A549 (cell line): ENCODE measurements at regions not wholly inside any gene's neighbourhood (a gene's known extent, or its start where the extent isn't known, plus 50 kb on each side); places are given as distances from the start of the nearest gene placed in this dataset.

ENCODE experiments used
- CTCF ChIP-seq: fragments of >200 bp; sonication (Bioruptor Twin); formaldehyde crosslinking; IDR thresholded peaks from 3 replicates; pipeline ENCODE4 v1.5.1; 2016
- FOSB ChIP-seq: fragments of 250-450 bp; sonication (Bioruptor Pico); IDR thresholded peaks from 2 replicates; pipeline ENCODE4 v1.5.0; 2020; ENCODE audit warnings: mild to moderate bottlenecking, moderate library complexity
- KDM1A ChIP-seq: fragments of 200-600 bp; sonication (generic); IDR thresholded peaks from 2 replicates; pipeline ENCODE4 v1.6.1; 2016; ENCODE audit warnings: low read depth, mild to moderate bottlenecking
- POLR2A ChIP-seq: IDR thresholded peaks from 2 replicates; pipeline ENCODE4 v1.6.1; 2012; ENCODE audit warnings: mild to moderate bottlenecking, low read length

DNA sequence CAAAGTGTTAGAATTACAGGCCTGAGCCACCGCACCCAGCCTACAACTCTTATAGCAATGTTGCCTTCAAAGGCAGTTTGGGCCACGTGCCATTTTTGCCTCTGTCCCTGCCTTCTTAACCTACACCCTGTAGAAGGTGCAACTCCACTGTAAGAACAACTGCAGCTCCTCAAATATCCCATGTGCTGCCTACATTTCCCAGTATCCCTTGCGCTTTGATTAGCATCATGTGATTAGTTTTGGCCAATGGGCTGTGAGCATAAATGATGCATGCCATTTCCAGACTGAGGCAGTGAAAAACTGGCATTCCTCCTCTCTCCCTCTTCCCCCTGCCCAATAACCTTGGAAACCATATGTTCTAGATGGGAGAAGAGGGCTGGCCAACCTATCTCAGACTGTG, 75.2 kb upstream of the MRI1 start:
- no peak for TF ChIP-seq KDM1A
- no peak for TF ChIP-seq FOSB (CRISPR knock-in tag)
- TF ChIP-seq POLR2A, result no peak
- TF ChIP-seq CTCF, result no peak
